ENCODE measurements at regions not wholly inside any gene's neighbourhood (a gene's known extent, or its start where the extent isn't known, plus 50 kb on each side); places are given as distances from the start of the nearest gene placed in this dataset.
A peak's percentile ranks its signal among the peaks of the same experiment; 100 is the strongest.

GRCh38 chr2:144711084-144711483 lies 191.2 kb upstream of the ZEB2 start:
- Histone ChIP-seq H3K4me3 (no peak overlapping the region), H4K20me1 (replicated peaks; ENCODE audit: insufficient read depth) (no peaks in the 10 kb centered on the region), H3K79me2 (replicated peaks; ENCODE audit: insufficient read depth) (no peaks in the 10 kb centered on the region), H3K27ac (ENCODE audit: low read depth) (no peak overlapping the region), H3K36me3 (ENCODE audit: insufficient read depth) (no peaks in the 10 kb centered on the region), H3K9me2 (ENCODE audit: insufficient read depth) (no peaks in the 10 kb centered on the region; the same call in 1 of the 2 replicates), H3K27me3 (ENCODE audit: insufficient read depth) (no peaks in the 10 kb centered on the region), H2AFZ (no peak overlapping the region), H3K4me1 (ENCODE audit: insufficient read depth) (peaks cover 28% of the 10 kb centered on the region), H3K4me2 (peak overlapping the region; percentile 52; the same call in 1 of the 2 replicates), H3F3A (replicated peaks; ENCODE audit: low read depth) (no peaks in the 10 kb centered on the region)
- Mint-ChIP-seq H3K27me3 (ENCODE audit: insufficient read depth, low read depth, poor library complexity) (peaks cover 1% of the 10 kb centered on the region), H3K9me3 (no peaks in the 10 kb centered on the region), H3K36me3 (ENCODE audit: low read depth) (no peaks in the 10 kb centered on the region), H3K4me1 (peaks cover 28% of the 10 kb centered on the region), H3K27ac (no peak overlapping the region), H3K4me3 (no peak overlapping the region)
- DNase-seq (ENCODE audit: low spot score), result peak; percentile 4
- peak; percentile 47; the same call in 2 of the 3 replicates for ATAC-seq
- TF ChIP-seq ZNF462 (CRISPR knock-in tag; IDR thresholded peaks at IDR 0.05) (no peak), EZH2phosphoT487 (IDR thresholded peaks at IDR 0.05; ENCODE audit: unreplicated experiment) (no peak), ZNF114 (CRISPR knock-in tag; IDR thresholded peaks at IDR 0.05) (no peak), STAT1 (IDR thresholded peaks at IDR 0.05; ENCODE audit: unreplicated experiment) (no peak), JUNB (IDR thresholded peaks at IDR 0.05; ENCODE audit: unreplicated experiment) (no peak), CREB1 (CRISPR knock-in tag; IDR thresholded peaks at IDR 0.05; ENCODE audit: low read depth) (no peak), ZNF331 (CRISPR knock-in tag; IDR thresholded peaks at IDR 0.05; ENCODE audit: low read depth) (no peak)

- Mint-ChIP-seq H3K36me3 (ENCODE audit: low read depth) (no peaks in the 10 kb centered on the region), H3K27ac (no peak overlapping the region), H3K27me3 (ENCODE audit: insufficient read depth, low read depth, poor library complexity) (no peaks in the 10 kb centered on the region), H3K4me1 (peaks cover 33% of the 10 kb centered on the region), H3K9me3 (no peaks in the 10 kb centered on the region), H3K4me3 (no peak overlapping the region)
- Histone ChIP-seq H3K27me3 (ENCODE audit: insufficient read depth) (no peaks in the 10 kb centered on the region), H3K4me2 (no peak overlapping the region), H3F3A (replicated peaks; ENCODE audit: low read depth) (no peaks in the 10 kb centered on the region), H3K4me1 (ENCODE audit: insufficient read depth) (peaks cover 28% of the 10 kb centered on the region), H3K36me3 (ENCODE audit: insufficient read depth) (no peaks in the 10 kb centered on the region), H3K9me2 (ENCODE audit: insufficient read depth) (no peaks in the 10 kb centered on the region), H3K79me2 (replicated peaks; ENCODE audit: insufficient read depth) (no peaks in the 10 kb centered on the region), H3K27ac (ENCODE audit: low read depth) (no peak overlapping the region), H3K4me3 (no peak overlapping the region), H2AFZ (no peak overlapping the region), H4K20me1 (replicated peaks; ENCODE audit: insufficient read depth) (no peaks in the 10 kb centered on the region)
- ATAC-seq, result no peak
- no peak for DNase-seq (ENCODE audit: low spot score)
- TF ChIP-seq ZNF114 (CRISPR knock-in tag; IDR thresholded peaks at IDR 0.05) (no peak), CTCF (conservative IDR thresholded peaks at IDR 0.05; ENCODE audit: low read depth in 2 of 2) (no peak), STAT1 (IDR thresholded peaks at IDR 0.05; ENCODE audit: unreplicated experiment) (no peak), REST (IDR thresholded peaks at IDR 0.05; ENCODE audit: unreplicated experiment) (no peak), EZH2 (IDR thresholded peaks at IDR 0.05; ENCODE audit: low read depth, unreplicated experiment) (no peak), ZNF331 (CRISPR knock-in tag; IDR thresholded peaks at IDR 0.05; ENCODE audit: low read depth) (no peak), CREB1 (CRISPR knock-in tag; IDR thresholded peaks at IDR 0.05; ENCODE audit: low read depth) (no peak)
Observed at GRCh38 chr2:144708626-144709025, 188.7 kb upstream of the ZEB2 start.

All from GM23338 (cell line).